ENCODE measurements at regions not wholly inside any gene's neighbourhood (a gene's known extent, or its start where the extent isn't known, plus 50 kb on each side); places are given as distances from the start of the nearest gene placed in this dataset.

GRCh38 chr18:76055578-76055977 lies 439.5 kb downstream of the ZNF516 start:
- no peak for TF ChIP-seq POLR2A (IDR thresholded peaks at IDR 0.05)
- TF ChIP-seq, protein P1, sequence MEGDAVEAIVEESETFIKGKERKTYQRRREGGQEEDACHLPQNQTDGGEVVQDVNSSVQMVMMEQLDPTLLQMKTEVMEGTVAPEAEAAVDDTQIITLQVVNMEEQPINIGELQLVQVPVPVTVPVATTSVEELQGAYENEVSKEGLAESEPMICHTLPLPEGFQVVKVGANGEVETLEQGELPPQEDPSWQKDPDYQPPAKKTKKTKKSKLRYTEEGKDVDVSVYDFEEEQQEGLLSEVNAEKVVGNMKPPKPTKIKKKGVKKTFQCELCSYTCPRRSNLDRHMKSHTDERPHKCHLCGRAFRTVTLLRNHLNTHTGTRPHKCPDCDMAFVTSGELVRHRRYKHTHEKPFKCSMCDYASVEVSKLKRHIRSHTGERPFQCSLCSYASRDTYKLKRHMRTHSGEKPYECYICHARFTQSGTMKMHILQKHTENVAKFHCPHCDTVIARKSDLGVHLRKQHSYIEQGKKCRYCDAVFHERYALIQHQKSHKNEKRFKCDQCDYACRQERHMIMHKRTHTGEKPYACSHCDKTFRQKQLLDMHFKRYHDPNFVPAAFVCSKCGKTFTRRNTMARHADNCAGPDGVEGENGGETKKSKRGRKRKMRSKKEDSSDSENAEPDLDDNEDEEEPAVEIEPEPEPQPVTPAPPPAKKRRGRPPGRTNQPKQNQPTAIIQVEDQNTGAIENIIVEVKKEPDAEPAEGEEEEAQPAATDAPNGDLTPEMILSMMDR (IDR thresholded peaks at IDR 0.05): no peak
- H3K27me3 ChIP-seq: no peaks in the 10 kb centered on the region
- intact Hi-C loops (cut with DNase I): no loop called here
- H3K36me3 ChIP-seq (replicated peaks in 1 of 2): no peaks in the 10 kb centered on the region
- no peak overlapping the region for H3K27ac ChIP-seq
- no peaks in the 10 kb centered on the region for H3K4me1 ChIP-seq (replicated peaks in 1 of 2)
- H3K9me3 ChIP-seq (replicated peaks in 1 of 3): no peaks in the 10 kb centered on the region
- no peak for DNase-seq
- 80 to 85% (median 83%) methylated on average over 9 of the region's 9 CpGs for WGBS, 4 donors
- no peak overlapping the region for H3K4me3 ChIP-seq

DNA sequence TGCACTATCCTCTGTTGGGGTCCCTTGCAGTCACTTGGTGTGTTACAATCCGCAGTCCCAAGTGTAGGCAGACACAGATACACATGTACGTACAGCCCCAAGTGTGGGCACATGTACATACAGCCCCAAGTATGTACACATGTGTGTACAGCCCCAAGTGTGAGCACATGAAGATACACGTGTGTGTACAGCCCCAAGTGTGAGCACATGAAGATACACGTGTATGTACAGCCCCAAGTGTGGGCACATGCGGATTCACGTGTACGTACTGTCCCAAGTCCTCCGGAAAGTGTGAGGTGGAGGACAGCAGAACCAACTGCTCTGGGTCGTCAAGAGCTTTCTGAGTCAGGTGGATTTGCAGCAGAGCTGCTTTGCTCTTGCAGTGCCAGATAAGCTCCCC lies 440.0 kb downstream of the ZNF516 start:
- Histone ChIP-seq H3K36me3 (replicated peaks in 1 of 2) (no peaks in the 10 kb centered on the region), H3K27ac (no peak overlapping the region), H3K4me1 (replicated peaks in 1 of 2) (no peaks in the 10 kb centered on the region), H3K9me3 (replicated peaks in 1 of 3) (no peaks in the 10 kb centered on the region), H3K4me3 (no peak overlapping the region), H3K27me3 (no peaks in the 10 kb centered on the region)
- DNase-seq: no peak
- intact Hi-C loops (cut with DNase I): no loop called here
- 74 to 88% (median 80%) methylated on average over 5 to 9 of the region's 9 CpGs for WGBS, 4 donors
- TF ChIP-seq POLR2A (IDR thresholded peaks at IDR 0.05): no peak
- TF ChIP-seq, protein P1 (IDR thresholded peaks at IDR 0.05): no peak

- Histone ChIP-seq H3K36me3 (replicated peaks in 1 of 2) (no peaks in the 10 kb centered on the region), H3K27ac (no peak overlapping the region), H3K4me1 (replicated peaks in 1 of 2) (no peaks in the 10 kb centered on the region), H3K27me3 (no peaks in the 10 kb centered on the region), H3K9me3 (replicated peaks in 1 of 3) (no peaks in the 10 kb centered on the region), H3K4me3 (no peak overlapping the region)
- no peak for TF ChIP-seq POLR2A (IDR thresholded peaks at IDR 0.05)
- TF ChIP-seq, protein P1 (IDR thresholded peaks at IDR 0.05): no peak
- WGBS, 4 donors: 69 to 76% (median 72%) methylated on average over 5 of the region's 5 CpGs
- DNase-seq: no peak
- intact Hi-C loops (cut with DNase I): no loop called here
These were observed 440.9 kb downstream of the ZNF516 start for GRCh38 chr18:76054156-76054555.

GRCh38 chr18:76053551-76053950 lies 441.5 kb downstream of the ZNF516 start:
- no peaks in the 10 kb centered on the region for H3K27me3 ChIP-seq
- H3K27ac ChIP-seq: no peak overlapping the region
- no peaks in the 10 kb centered on the region for H3K9me3 ChIP-seq (replicated peaks in 1 of 3)
- 79 to 94% (median 88%) methylated on average over 8 of the region's 8 CpGs for WGBS, 4 donors
- no peak for DNase-seq
- TF ChIP-seq, protein P1 (IDR thresholded peaks at IDR 0.05): no peak
- TF ChIP-seq POLR2A (IDR thresholded peaks at IDR 0.05): no peak
- H3K36me3 ChIP-seq (replicated peaks in 1 of 2): no peaks in the 10 kb centered on the region
- intact Hi-C loops (cut with DNase I): no loop called here
- no peaks in the 10 kb centered on the region for H3K4me1 ChIP-seq (replicated peaks in 1 of 2)
- H3K4me3 ChIP-seq: no peak overlapping the region

Measured in adrenal gland (tissue), 9 donors.